H1 (cell line): ENCODE measurements at regions not wholly inside any gene's neighbourhood (a gene's known extent, or its start where the extent isn't known, plus 50 kb on each side); places are given as distances from the start of the nearest gene placed in this dataset.

ENCODE experiments used
- CTCF ChIA-PET: fragments of 300-600 bp; sonication (Branson Sonifier 250); formaldehyde crosslinking; loops from one replicate; lab custom pipeline; 2021; ENCODE audit not compliant: partially characterized antibody; lab: Charles Lee
- POLR2A ChIA-PET: fragments of 300-600 bp; sonication (Branson Sonifier 250); formaldehyde crosslinking; loops from one replicate; lab custom pipeline; 2021; ENCODE audit warnings: inconsistent platforms; ENCODE audit not compliant: partially characterized antibody; lab: Charles Lee
- DNase-seq, 2 experiments: peaks; one replicate each; pipeline versions ENCODE4 v3.0.0 to v3.0.0-alpha.2; 2010 to 2022; ENCODE audit warnings: low spot score in 2 of 2, low read depth in 1 of 2, mixed read lengths in 1 of 2
- FAIRE-seq: peaks from 2 replicates; lab custom pipeline; 2011; peaks lifted over from hg19 to GRCh38; lab: Jason Lieb, UNC
- H2AFZ ChIP-seq: 2 replicates; pipeline ENCODE4 v1.8.1; 2012; ENCODE audit warnings: low read length, inconsistent platforms
- H2AK5ac ChIP-seq: 2 replicates; pipeline ENCODE4 v1.6.1; 2013; ENCODE audit warnings: low read depth, low read length
- H2BK120ac ChIP-seq: replicated peaks from 2 replicates; pipeline ENCODE3; 2013; ENCODE audit warnings: low read depth, low read length, inconsistent platforms
- H2BK12ac ChIP-seq: 2 replicates; pipeline ENCODE4 v1.6.1; 2013; ENCODE audit warnings: low read depth, low read length
- H2BK15ac ChIP-seq: 2 replicates; pipeline ENCODE4 v1.6.1; 2013; ENCODE audit warnings: low read length
- H2BK20ac ChIP-seq: 2 replicates; pipeline ENCODE4 v1.6.1; 2013; ENCODE audit warnings: low read length
- H2BK5ac ChIP-seq: 2 replicates; pipeline ENCODE4 v1.6.1; 2013; ENCODE audit warnings: low read depth, low read length
- H3K14ac ChIP-seq: 2 replicates; pipeline ENCODE4 v1.6.1; 2013; ENCODE audit warnings: inconsistent platforms; ENCODE audit not compliant: insufficient read length
- H3K18ac ChIP-seq: 2 replicates; pipeline ENCODE4 v1.6.1; 2013; ENCODE audit warnings: low read length; ENCODE audit errors: extremely low read depth
- H3K23ac ChIP-seq: 2 replicates; pipeline ENCODE4 v1.6.1; 2013; ENCODE audit warnings: inconsistent platforms; ENCODE audit not compliant: insufficient read length
- H3K23me2 ChIP-seq: 2 replicates; pipeline ENCODE4 v1.6.1; 2013; ENCODE audit warnings: low read depth, low read length
- H3K27ac ChIP-seq: 2 replicates; pipeline ENCODE4 v1.6.1; 2011; ENCODE audit warnings: low read depth, low read length, inconsistent platforms
- H3K27me3 ChIP-seq, 4 experiments: replicated peaks in 1 of 4; 1 replicate in 1 of 4; 2 replicates in 3 of 4; pipeline versions ENCODE4 v1.6.1 to v1.8.1; 2011 to 2013; ENCODE audit warnings: low read length in 3 of 4, mild to moderate bottlenecking in 3 of 4, inconsistent platforms in 2 of 4, mixed read lengths in 2 of 4, moderate library complexity in 1 of 4; ENCODE audit not compliant: control insufficient read depth in 3 of 4, insufficient read depth in 3 of 4; ENCODE audit errors: extremely low read depth in 1 of 4
- H3K36me3 ChIP-seq, 4 experiments: 2 replicates each; pipeline versions ENCODE4 v1.6.1 to v1.8.1; 2011 to 2013; ENCODE audit warnings: mild to moderate bottlenecking in 4 of 4, low read length in 3 of 4, moderate library complexity in 2 of 4, control low read depth in 1 of 4, inconsistent platforms in 1 of 4; ENCODE audit not compliant: insufficient read depth in 4 of 4, control insufficient read depth in 2 of 4
- H3K4ac ChIP-seq: replicated peaks from 2 replicates; pipeline ENCODE3; 2013; ENCODE audit warnings: low read length, low read depth, mixed read lengths, inconsistent platforms; ENCODE audit not compliant: insufficient read length
- H3K4me1 ChIP-seq, 4 experiments: replicated peaks in 1 of 4; 1 replicate in 1 of 4; 2 replicates in 3 of 4; pipeline versions ENCODE4 v1.6.1 to v1.8.1; 2011 to 2013; ENCODE audit warnings: low read length in 3 of 4, inconsistent platforms in 2 of 4, mixed read lengths in 1 of 4; ENCODE audit not compliant: insufficient read depth in 4 of 4, control insufficient read depth in 3 of 4
- H3K4me2 ChIP-seq, 2 experiments: 2 replicates each; pipeline versions ENCODE4 v1.6.1 to v1.8.1; 2011 to 2013; ENCODE audit warnings: low read depth in 2 of 2, low read length in 2 of 2, control low read depth in 1 of 2, inconsistent platforms in 1 of 2, mild to moderate bottlenecking in 1 of 2; ENCODE audit not compliant: insufficient read depth in 1 of 2
- H3K4me3 ChIP-seq, 4 experiments: fragments of 200-600, 300-600 bp in 1 of 4; sonication (generic), shearing (Covaris generic), sonication (Bioruptor Twin) in 1 of 4; 2 replicates each; pipeline versions ENCODE4 v1.5.1 to v1.8.1; 2011 to 2016; ENCODE audit warnings: low read length in 4 of 4, low read depth in 3 of 4, control low read depth in 2 of 4, inconsistent platforms in 2 of 4, mild to moderate bottlenecking in 2 of 4, mixed read lengths in 1 of 4, moderate library complexity in 1 of 4; ENCODE audit not compliant: insufficient read depth in 2 of 4; ENCODE audit errors: extremely low read depth in 1 of 4
- H3K56ac ChIP-seq: replicated peaks from 2 replicates; pipeline ENCODE3; 2013; ENCODE audit warnings: low read depth, mild to moderate bottlenecking, mixed read lengths, low read length, inconsistent platforms; ENCODE audit not compliant: insufficient read length
- H3K79me1 ChIP-seq: 2 replicates; pipeline ENCODE4 v1.6.1; 2013; ENCODE audit warnings: low read depth, low read length, control low read depth
- H3K79me2 ChIP-seq, 2 experiments: 2 replicates each; pipeline versions ENCODE4 v1.6.1 to v1.8.1; 2012 to 2013; ENCODE audit warnings: low read length in 2 of 2, mild to moderate bottlenecking in 2 of 2, inconsistent platforms in 1 of 2; ENCODE audit not compliant: insufficient read depth in 2 of 2, control insufficient read depth in 1 of 2
- H3K9ac ChIP-seq, 4 experiments: replicated peaks in 1 of 4; 1 replicate in 1 of 4; 2 replicates in 3 of 4; pipeline versions ENCODE4 v1.6.1 to v1.8.1; 2011 to 2013; ENCODE audit warnings: low read depth in 3 of 4, low read length in 3 of 4, control low read depth in 2 of 4, mild to moderate bottlenecking in 2 of 4, moderate library complexity in 2 of 4, inconsistent platforms in 1 of 4; ENCODE audit errors: extremely low read depth in 1 of 4
- H3K9me3 ChIP-seq, 2 experiments: 2 replicates each; pipeline versions ENCODE4 v1.6.1 to v1.8.1; 2012 to 2013; ENCODE audit warnings: mild to moderate bottlenecking in 2 of 2, moderate library complexity in 2 of 2, control low read depth in 1 of 2, inconsistent platforms in 1 of 2, low read depth in 1 of 2, low read length in 1 of 2, mixed read lengths in 1 of 2; ENCODE audit not compliant: insufficient read depth in 2 of 2
- H4K20me1 ChIP-seq, 2 experiments: replicated peaks in 1 of 2; 2 replicates each; pipeline versions ENCODE3 to v1.8.1; 2011 to 2013; ENCODE audit warnings: inconsistent platforms in 2 of 2, low read length in 2 of 2, mild to moderate bottlenecking in 1 of 2; ENCODE audit not compliant: insufficient read depth in 2 of 2, control insufficient read depth in 1 of 2
- H4K5ac ChIP-seq: 2 replicates; pipeline ENCODE4 v1.6.1; 2013; ENCODE audit warnings: low read length, low read depth, mixed read lengths, inconsistent platforms; ENCODE audit not compliant: insufficient read length
- H4K8ac ChIP-seq: 2 replicates; pipeline ENCODE4 v1.8.0; 2013; ENCODE audit warnings: mild to moderate bottlenecking, moderate library complexity, low read length, inconsistent platforms; ENCODE audit not compliant: insufficient read depth; ENCODE audit errors: extremely low read depth
- H4K91ac ChIP-seq: replicated peaks from 2 replicates; pipeline ENCODE3; 2013; ENCODE audit warnings: low read length, mixed read lengths, inconsistent platforms; ENCODE audit not compliant: insufficient read length
- BACH1 ChIP-seq: IDR thresholded peaks from 2 replicates; pipeline ENCODE4 v1.6.1; 2012; ENCODE audit warnings: low read length, improper control_type of control experiment
- CBX8 ChIP-seq: fragments of 300-800, 300-1000 bp; sonication (generic); IDR thresholded peaks from 2 replicates; pipeline ENCODE4 v1.7.1; 2016; ENCODE audit warnings: low read depth, low read length, borderline replicate concordance
- CHD1 ChIP-seq: IDR thresholded peaks from 2 replicates; pipeline ENCODE4 v1.6.1; 2012; ENCODE audit warnings: low read depth, low read length, improper control_type of control experiment
- EZH2 ChIP-seq: fragments of 200-600 bp; sonication (generic); IDR thresholded peaks from 2 replicates; pipeline ENCODE4 v1.7.1; 2012; ENCODE audit warnings: low read depth, mild to moderate bottlenecking, moderate library complexity, low read length, inconsistent platforms; ENCODE audit not compliant: severe bottlenecking
- GABPA ChIP-seq: IDR thresholded peaks from 2 replicates; pipeline ENCODE4 v1.6.1; 2011; ENCODE audit warnings: mild to moderate bottlenecking, low read length, moderate library complexity, borderline replicate concordance; ENCODE audit not compliant: insufficient read depth
- JUN ChIP-seq: IDR thresholded peaks from 2 replicates; pipeline ENCODE4 v1.6.1; 2011; ENCODE audit warnings: low read depth, mild to moderate bottlenecking, improper control_type of control experiment, low read length
- NRF1 ChIP-seq: IDR thresholded peaks from 2 replicates; pipeline ENCODE4 v1.6.1; 2011; ENCODE audit warnings: mild to moderate bottlenecking, low read depth, low read length, improper control_type of control experiment
- SAP30 ChIP-seq: fragments of 300-600 bp; sonication (generic); IDR thresholded peaks from 2 replicates; pipeline ENCODE4 v1.7.1; 2012; ENCODE audit warnings: low read length, moderate library complexity, mild to moderate bottlenecking, inconsistent platforms; ENCODE audit not compliant: insufficient read depth, insufficient replicate concordance
- SIN3A ChIP-seq, 2 experiments: IDR thresholded peaks in 1 of 2; conservative IDR thresholded peaks in 1 of 2; 2 replicates each; pipeline ENCODE4 v1.6.1; 2011 to 2012; ENCODE audit warnings: low read length in 2 of 2, improper control_type of control experiment in 1 of 2, low read depth in 1 of 2, mild to moderate bottlenecking in 1 of 2
- TBP ChIP-seq: IDR thresholded peaks from 2 replicates; pipeline ENCODE4 v1.6.1; 2011; ENCODE audit warnings: low read depth, low read length, improper control_type of control experiment
- WGBS, 2 experiments: shearing (Covaris generic) in 1 of 2; methylation state at CpG; one replicate each; pipeline versions ENCODE4 v1.1.6 to v1.1.7; 2013 to 2015; ENCODE audit warnings: low lambda C conversion rate in 2 of 2, mixed read lengths in 2 of 2, inconsistent platforms in 1 of 2, low coverage in 1 of 2, missing lambda C conversion rate in 1 of 2; ENCODE audit not compliant: insufficient replicate concordance in 2 of 2, insufficient coverage in 1 of 2, insufficient read length in 1 of 2; ENCODE audit errors: extremely low coverage in 1 of 2, missing lambda C conversion rate in 1 of 2; 5-methylcytosine and 5-hydroxymethylcytosine counted together
- TF ChIP-seq, protein P1 (sequence below): IDR thresholded peaks from 2 replicates; pipeline ENCODE4 v1.6.1; 2012; ENCODE audit warnings: low read length, inconsistent platforms
- TF ChIP-seq, protein P2 (sequence below): IDR thresholded peaks from 2 replicates; pipeline ENCODE4 v1.6.1; 2011; ENCODE audit warnings: low read length, improper control_type of control experiment

GRCh38 chr10:10755490-10755889 lies 262.2 kb upstream of the CELF2 start:
- WGBS, 2 experiments: 86% methylated on average over 9 of the region's 9 CpGs; no CpG with 5 or more reads in 1 of the 2 experiments
- Histone ChIP-seq H3K9ac (no peak overlapping the region), H3K18ac (no peak overlapping the region), H4K8ac (no peak overlapping the region), H3K4ac (no peak overlapping the region), H4K20me1 (no peaks in the 10 kb centered on the region), H2BK12ac (no peak overlapping the region), H2BK5ac (no peak overlapping the region), H2AK5ac (no peak overlapping the region), H3K4me3 (no peak overlapping the region), H2BK120ac (no peak overlapping the region), H3K4me2 (no peak overlapping the region), H4K91ac (no peak overlapping the region), H3K23me2 (no peaks in the 10 kb centered on the region), H3K27me3 (no peaks in the 10 kb centered on the region), H3K27ac (no peak overlapping the region), H3K23ac (no peak overlapping the region), H3K79me2 (no peaks in the 10 kb centered on the region), H3K56ac (no peak overlapping the region), H2AFZ (no peak overlapping the region), H4K5ac (no peak overlapping the region), H3K9me3 (no peaks in the 10 kb centered on the region), H2BK20ac (no peak overlapping the region), H2BK15ac (no peak overlapping the region), H3K4me1 (no peaks in the 10 kb centered on the region), H3K79me1 (no peaks in the 10 kb centered on the region), H3K36me3 (no peaks in the 10 kb centered on the region), H3K14ac (no peak overlapping the region)
- no peak for FAIRE-seq
- POLR2A ChIA-PET: no interaction called here
- no peak for DNase-seq
- CTCF ChIA-PET: no interaction called here
- no peak for TF ChIP-seq EZH2
- no peak for TF ChIP-seq GABPA
- no peak for TF ChIP-seq TBP
- TF ChIP-seq SAP30: no peak
- TF ChIP-seq CHD1: no peak
- TF ChIP-seq SIN3A (conservative IDR thresholded peaks at IDR 0.05 in 1 of 2, IDR thresholded peaks at IDR 0.05 in 1 of 2; ENCODE audit: low read depth in 1 of 2, low read length in 2 of 2): no peak
- TF ChIP-seq, protein P1, sequence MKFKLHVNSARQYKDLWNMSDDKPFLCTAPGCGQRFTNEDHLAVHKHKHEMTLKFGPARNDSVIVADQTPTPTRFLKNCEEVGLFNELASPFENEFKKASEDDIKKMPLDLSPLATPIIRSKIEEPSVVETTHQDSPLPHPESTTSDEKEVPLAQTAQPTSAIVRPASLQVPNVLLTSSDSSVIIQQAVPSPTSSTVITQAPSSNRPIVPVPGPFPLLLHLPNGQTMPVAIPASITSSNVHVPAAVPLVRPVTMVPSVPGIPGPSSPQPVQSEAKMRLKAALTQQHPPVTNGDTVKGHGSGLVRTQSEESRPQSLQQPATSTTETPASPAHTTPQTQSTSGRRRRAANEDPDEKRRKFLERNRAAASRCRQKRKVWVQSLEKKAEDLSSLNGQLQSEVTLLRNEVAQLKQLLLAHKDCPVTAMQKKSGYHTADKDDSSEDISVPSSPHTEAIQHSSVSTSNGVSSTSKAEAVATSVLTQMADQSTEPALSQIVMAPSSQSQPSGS: no peak
- TF ChIP-seq NRF1: no peak
- TF ChIP-seq BACH1: no peak
- TF ChIP-seq, protein P2, sequence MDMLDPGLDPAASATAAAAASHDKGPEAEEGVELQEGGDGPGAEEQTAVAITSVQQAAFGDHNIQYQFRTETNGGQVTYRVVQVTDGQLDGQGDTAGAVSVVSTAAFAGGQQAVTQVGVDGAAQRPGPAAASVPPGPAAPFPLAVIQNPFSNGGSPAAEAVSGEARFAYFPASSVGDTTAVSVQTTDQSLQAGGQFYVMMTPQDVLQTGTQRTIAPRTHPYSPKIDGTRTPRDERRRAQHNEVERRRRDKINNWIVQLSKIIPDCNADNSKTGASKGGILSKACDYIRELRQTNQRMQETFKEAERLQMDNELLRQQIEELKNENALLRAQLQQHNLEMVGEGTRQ: no peak
- TF ChIP-seq CBX8: no peak
- no peak for TF ChIP-seq JUN
